CD4-positive, alpha-beta T cell treated with Interleukin-4 for 1 hour (primary cell): ENCODE measurements at regions not wholly inside any gene's neighbourhood (a gene's known extent, or its start where the extent isn't known, plus 50 kb on each side); places are given as distances from the start of the nearest gene placed in this dataset.

Source experiments
- DNase-seq, 2 donors: peaks; one replicate each; pipeline ENCODE4 v3.0.0-alpha.2; 2020 to 2022

- DNase-seq, result no peak
Measured at GRCh38 chr2:5528706-5529105, 163.5 kb upstream of the SOX11 start.

DNA sequence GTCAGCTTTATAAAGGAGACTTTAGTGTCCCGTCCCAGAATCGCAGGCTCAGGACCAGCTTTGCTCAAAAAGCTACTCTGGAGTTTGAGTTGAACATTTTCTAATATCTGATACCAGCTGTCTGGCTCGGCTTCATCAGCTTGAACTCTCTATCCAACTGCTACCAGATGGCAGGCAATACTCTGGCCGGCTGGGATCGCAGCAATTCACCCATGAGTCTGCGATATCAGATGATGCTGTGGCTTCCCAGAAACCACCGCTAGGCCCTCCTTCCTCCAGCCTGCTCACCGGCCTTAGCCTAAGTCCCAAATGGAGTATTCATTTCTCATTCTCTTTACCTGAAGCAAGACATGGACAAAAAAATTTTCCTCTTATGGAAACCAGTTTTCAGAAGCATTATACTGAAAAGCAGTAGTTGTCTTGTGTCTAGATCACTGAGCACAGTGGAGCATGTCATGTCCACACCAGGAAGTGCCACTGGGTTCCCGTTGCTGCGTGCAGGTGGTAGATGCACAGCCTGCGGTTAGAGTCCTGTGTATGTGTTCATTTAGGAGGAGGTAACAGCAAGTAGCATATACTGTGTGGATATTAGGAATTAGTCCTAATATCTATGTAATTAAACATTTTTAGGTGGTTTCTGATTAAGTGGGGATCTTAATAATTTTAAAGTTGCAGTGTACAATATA is 162.0 kb upstream of the SOX11 start:
- no peak for DNase-seq

DNA sequence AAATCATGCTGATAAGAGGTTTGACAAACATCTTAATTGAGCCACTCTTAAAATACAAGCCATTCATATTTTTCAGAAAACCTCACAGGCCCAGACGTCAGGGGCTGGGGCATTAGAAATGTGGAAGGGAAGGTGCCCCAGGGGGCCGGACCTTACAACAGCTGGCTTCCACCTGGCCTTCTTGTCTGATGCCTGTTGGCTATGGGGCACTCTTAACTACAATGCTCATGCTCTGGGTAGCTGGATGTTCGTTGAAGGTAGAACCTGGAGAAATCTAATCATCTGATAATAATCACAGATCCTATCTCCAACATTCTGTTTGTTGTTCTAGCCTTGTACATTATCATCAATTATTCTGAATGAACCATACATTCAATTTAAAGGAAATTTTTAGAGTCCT is 156.9 kb upstream of the SOX11 start:
- no peak for DNase-seq

GRCh38 chr2:5537180-5537688 is 154.9 kb upstream of the SOX11 start:
- DNase-seq, result no peak

- no peak for DNase-seq
Measured at GRCh38 chr2:5538313-5538712, 153.9 kb upstream of the SOX11 start.

GRCh38 chr2:5538772-5539171 is 153.4 kb upstream of the SOX11 start:
- DNase-seq, result no peak

DNA sequence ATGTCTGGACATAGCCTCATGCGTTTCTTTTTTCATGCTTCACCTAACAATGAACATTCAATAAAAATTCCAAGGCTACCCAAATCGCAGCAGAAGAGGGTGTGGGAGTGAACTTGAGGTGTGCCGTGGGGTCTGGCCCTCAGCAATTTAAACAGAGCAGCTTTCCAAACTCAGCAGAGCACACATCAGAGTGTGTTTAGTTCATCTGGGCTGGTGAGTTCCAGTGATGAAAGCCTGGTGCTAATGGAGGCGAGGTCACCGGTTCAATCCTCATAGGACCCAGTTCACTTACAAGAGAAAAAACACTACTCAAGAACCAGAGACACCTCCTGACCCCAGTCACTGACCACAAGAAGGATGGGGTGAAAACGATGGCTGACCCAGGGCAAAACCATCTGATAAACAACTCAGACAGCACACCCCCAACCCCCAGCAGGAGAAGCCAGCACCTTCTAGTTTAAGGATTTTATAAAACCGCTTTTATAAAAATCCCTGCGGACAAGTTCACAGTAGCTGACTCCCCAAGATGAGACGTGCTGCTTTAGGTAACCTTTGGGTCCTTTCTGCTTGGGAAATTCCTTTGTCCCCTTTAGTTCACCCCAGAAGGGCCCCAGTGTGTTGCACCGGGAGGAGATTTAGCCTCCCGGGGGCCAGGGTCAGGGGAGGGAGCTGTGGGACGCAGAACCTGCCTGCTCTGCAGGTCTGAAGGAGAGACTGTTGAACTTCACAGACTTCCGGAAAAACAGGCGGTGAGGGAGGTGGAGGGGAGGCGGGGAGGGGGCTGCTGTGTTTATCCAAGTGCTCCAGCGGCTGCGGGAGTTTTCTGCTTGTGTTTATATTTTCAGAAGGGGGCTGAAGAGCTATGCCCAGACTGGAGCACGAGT is 152.7 kb upstream of the SOX11 start:
- DNase-seq, result no peak

- no peak for DNase-seq
Measured at GRCh38 chr2:5540856-5541255, 151.3 kb upstream of the SOX11 start.

DNA sequence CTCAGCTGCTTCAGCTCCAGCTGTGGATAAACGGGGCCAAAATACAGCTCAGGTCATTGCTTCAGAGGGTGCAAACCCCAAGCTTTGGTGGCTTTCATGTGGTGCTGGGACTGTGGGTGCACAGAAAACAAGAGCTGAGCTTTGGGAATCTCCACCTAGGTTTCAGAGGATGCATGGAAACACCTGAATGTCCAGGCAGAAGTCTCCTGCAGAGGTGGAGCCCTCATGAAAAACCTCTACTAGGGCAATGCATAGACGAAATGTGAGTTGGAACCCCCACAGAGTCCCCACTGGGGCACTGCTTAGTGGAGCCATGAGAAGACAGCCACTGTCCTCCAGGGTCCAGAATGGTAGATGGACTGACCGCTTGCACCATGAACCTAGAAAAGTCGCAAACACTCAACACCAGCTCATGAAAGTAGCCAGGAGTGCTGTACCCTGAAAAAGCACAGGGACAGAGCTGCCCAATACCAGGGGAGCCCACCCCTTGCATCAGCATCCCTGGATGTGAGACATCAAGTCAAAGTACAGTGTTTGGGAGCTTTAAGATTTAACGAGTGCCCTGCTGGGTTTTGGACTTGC is 147.9 kb upstream of the SOX11 start:
- DNase-seq, result no peak

GRCh38 chr2:5546181-5546580 is 146.0 kb upstream of the SOX11 start:
- no peak for DNase-seq

- no peak for DNase-seq
Measured at GRCh38 chr2:5548991-5549715, 143.0 kb upstream of the SOX11 start.

DNA sequence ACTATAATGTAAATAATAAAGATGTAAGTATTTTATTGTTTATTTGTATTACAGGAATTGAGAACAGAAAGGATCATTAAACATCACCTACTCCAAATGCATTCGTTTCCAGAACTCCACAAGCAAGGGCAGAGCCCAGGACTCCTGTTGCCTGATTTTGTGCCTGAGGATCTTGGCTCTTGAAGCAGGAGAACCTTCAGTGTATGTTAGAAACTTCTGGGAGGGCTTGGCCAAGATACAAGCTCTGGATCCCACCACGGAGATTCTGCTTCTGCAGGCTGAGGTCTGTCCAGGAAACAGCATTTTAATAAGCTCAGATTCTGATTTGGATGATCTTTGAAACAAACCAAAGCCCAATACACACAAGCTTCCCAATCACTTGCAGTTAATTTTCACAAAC is 142.4 kb upstream of the SOX11 start:
- DNase-seq, result no peak

DNA sequence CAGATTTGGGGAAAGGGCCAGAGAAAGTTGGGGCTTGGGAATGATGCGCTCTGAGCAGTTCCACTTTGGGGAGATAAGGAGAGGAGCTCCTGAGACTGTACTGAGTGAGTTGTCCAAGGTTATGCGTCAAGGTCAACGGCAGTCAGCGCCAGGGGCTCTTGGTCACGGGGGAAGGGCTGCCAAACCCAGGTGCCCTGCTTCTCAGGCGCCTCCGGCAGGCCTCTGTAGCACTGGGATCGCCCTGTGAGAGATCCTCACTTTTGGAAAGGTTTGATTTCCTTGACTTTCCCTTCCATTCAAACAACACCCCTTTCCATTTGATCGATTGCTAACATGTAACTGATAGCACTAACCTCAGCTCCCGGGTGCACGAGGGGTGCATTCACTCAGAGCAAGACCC is 136.5 kb upstream of the SOX11 start:
- DNase-seq, result no peak

DNA sequence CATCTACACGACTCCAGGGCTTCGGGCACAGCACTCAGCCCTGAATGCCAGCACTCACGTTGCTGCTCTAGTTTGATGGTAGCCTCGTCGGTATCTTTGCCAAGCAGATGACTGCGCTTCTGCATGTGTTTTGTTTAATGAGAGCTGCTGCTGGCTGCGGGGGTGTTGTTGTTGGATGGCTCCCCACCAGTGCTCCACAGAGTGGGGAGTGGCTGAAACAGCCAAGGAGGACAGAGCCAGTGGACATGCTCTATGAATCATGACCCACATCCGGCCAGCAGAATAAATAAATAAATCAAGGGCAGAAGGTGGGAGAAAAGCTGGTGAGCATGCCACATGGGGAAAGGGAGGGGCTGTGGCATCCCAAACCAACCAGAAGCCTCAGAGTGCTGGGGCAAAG is 131.2 kb upstream of the SOX11 start:
- no peak for DNase-seq

DNA sequence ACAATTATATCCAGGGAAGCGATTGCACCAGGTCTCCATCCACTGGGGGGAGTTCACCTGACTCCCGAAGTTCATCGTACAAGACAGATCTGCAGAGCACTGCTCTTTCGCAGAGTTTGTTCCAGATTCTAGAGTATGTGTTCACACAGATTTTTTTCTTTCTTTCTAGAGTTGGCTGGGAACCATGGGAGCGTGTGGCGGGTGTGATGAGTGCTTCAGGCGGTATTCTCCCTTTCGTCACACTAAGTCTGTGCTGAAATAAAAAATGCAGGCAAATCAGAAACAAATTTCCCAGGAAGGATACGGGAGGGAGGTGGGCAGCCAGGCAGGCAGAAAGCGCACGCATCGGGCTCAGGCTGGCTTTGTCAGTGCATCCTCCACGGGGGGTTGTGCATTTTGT is 129.8 kb upstream of the SOX11 start:
- no peak for DNase-seq

DNA sequence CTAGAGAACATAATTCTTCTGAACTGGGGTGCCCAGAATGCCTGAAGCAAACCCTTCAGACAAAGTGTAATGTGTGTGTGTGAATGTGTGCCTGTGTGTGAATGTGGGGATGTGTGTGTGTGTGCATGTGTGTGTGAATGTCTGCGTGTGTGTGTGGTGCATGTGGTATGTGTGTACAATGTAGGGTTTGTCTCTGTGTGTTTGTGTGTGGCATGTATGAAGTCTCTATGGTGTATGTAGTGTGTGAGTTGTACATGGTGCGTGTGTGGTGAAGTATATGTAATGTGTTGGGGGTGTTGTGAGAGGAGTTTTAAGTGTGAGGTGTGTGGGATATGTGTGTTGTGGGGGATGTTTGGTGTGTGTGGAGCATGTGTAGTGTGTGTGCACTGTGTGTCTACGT is 129.3 kb upstream of the SOX11 start:
- DNase-seq, result no peak

DNA sequence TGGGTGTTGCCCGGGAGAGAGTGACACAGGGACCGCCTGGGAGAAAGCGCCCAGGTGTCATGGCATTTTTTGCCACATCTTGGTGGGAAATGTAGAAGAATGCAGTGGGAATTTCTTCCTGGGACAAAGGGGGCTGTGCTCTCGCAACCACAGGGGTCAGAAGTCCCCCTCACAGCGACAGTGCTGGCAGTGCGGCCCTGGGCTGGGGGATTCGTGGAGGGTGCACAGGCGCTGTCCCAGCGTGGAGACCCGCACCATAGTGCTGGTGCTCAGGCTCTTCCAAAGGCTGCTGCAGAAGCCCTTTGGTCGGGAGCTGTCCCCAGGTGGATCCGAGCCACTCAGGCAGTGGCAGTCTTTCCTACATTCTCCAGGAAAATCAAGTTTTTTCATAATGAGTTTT is 128.8 kb upstream of the SOX11 start:
- DNase-seq, result no peak

DNA sequence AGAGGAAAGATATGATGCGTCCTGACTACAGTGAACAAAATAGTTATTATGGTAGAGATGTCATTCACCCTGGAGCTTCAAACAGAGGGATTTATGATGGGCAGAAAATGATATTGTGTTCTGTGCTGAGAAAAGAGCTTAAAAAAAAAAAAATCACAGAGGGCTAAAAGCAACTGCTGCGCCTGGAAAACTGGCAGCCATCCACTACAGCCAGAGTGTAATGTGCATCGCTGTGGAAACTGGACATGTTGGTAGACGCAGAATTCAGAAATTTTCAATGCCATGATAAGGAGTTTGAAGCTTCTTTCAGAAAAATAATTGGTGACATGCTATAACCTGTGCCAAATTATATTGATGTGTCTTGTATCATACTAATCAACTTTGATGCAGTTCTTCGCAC is 122.9 kb upstream of the SOX11 start:
- no peak for DNase-seq

DNA sequence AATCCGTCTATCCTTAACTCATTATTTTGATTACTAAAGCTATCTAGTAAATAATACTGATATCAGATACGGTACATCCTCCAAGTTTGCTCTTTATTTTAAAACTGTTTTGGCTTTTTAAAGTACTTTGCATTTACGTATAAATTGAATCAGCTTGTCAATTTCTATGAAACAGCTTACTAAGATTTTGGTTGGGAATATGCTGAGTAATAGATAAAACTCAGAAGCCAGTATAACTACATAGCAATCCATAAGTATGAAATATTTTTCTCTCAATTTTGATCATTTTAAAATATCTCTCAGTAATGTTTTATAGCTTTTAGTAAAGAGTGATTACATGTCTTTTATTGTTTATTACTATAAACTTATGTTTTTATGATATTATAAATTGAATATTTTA is 116.2 kb upstream of the SOX11 start:
- no peak for DNase-seq

- no peak for DNase-seq
Measured at GRCh38 chr2:5587766-5588165, 104.4 kb upstream of the SOX11 start.

- DNase-seq, result no peak
Measured at GRCh38 chr2:5588601-5589000, 103.6 kb upstream of the SOX11 start.

DNA sequence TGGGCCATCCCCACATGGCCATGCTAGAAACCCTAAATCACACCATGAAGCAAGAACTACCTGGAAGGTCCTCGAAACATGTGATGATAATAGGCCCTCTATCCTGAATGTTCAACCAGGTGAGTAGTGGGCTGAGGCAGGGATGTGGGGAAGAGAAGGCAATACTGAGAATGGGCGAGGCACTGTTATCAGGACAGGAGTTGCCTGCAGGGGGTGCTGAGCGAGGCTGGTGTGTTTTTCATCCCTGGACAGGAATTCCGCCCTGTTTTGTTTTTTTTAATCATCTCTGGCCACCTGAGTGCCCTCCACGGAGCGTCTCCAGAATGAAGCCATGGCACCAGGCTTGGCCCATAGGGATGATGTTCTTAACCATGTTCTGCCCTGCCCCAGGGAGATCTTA is 103.0 kb upstream of the SOX11 start:
- DNase-seq, result no peak

- no peak for DNase-seq
Measured at GRCh38 chr2:5590886-5591285, 101.3 kb upstream of the SOX11 start.
